ENCODE measurements at regions not wholly inside any gene's neighbourhood (a gene's known extent, or its start where the extent isn't known, plus 50 kb on each side); places are given as distances from the start of the nearest gene placed in this dataset.

DNA sequence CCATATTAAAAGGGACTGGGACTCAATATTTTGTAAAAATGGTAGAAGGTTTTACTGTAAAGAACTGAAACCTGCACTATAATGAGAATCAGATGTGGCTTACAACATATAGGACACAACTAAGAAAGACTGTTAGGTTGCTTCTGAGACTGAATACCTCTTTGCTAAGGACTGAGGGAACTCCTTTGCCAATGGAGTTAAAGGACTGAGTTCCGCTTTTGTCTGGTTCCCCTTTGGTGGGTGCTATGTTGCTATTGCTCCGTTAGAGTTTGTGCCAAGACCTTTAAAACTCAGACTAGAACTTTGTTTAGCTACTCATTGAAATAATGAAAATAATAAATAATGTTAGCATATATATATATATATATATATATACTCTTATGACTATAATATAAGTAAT, 147.8 kb upstream of the KCNMB2 start:
- H3K27me3 ChIP-seq (ENCODE audit: low read length), result no peaks in the 10 kb centered on the region
- H3K9ac ChIP-seq (ENCODE audit: low read length), result no peak overlapping the region
- H3K4me1 ChIP-seq (ENCODE audit: insufficient read depth, low read length), result no peaks in the 10 kb centered on the region
- no peaks in the 10 kb centered on the region for H3K79me2 ChIP-seq (ENCODE audit: low read length)
- ChIA-PET POLR2A (ENCODE audit: unreplicated experiment) (no interaction called here), CTCF (no interaction called here)
- TF ChIP-seq EZH2 (IDR thresholded peaks at IDR 0.05; ENCODE audit: low read length, unreplicated experiment), result no peak
- no peak for TF ChIP-seq EZH2phosphoT487 (IDR thresholded peaks at IDR 0.05; ENCODE audit: borderline replicate concordance, low read length)
- no peak for TF ChIP-seq CTCF (conservative IDR thresholded peaks at IDR 0.05; ENCODE audit: low read depth, low read length)
- no TSS peak for BruUV-seq (replicated peaks)
- H3K9me3 ChIP-seq (ENCODE audit: low read length), result no peaks in the 10 kb centered on the region
- no peak overlapping the region for H3K4me3 ChIP-seq (ENCODE audit: low read length)
- H3K9me2 ChIP-seq (replicated peaks; ENCODE audit: low read length), result no peaks in the 10 kb centered on the region
- no peak overlapping the region for H3K27ac ChIP-seq (ENCODE audit: low read length)
- ATAC-seq (no peak), DNase-seq (no peak)
- no peak overlapping the region for H2AFZ ChIP-seq (ENCODE audit: low read length)
- intact Hi-C loops (cut with micrococcal nuclease), result loop anchor here (5.0 to 10.0 kb wide), 6 partner anchors 306 to 1726 kb away; no protein-coding TSS in a partner anchor
- no peaks in the 10 kb centered on the region for H3K36me3 ChIP-seq (ENCODE audit: low read depth, low read length)
- H3F3A ChIP-seq (ENCODE audit: low read length, unreplicated experiment), result no peaks in the 10 kb centered on the region
- no peak overlapping the region for H3K4me2 ChIP-seq (ENCODE audit: low read length)
- no peaks in the 10 kb centered on the region for H4K20me1 ChIP-seq (ENCODE audit: low read length)

DNA sequence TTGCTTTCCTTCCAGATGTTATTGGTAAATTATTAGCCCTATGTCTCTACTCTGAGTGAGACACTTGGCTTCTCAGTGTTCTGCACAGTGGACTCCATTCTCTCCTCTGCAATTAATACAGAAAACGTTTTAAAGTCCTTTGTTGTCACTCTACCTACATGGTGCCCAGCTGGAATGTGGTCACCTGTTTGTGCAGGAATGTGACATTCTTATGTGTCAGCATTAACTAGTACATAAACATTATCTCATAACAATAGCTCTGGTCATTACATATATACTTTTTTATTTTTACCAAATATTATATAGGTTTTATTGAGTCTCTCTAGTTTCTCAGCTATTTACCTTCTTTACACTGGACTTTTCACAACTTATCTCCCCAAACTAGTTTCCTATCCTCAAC, 147.0 kb upstream of the KCNMB2 start:
- Histone ChIP-seq H4K20me1 (ENCODE audit: low read length) (no peaks in the 10 kb centered on the region), H2AFZ (ENCODE audit: low read length) (no peak overlapping the region), H3K27ac (ENCODE audit: low read length) (no peak overlapping the region), H3K27me3 (ENCODE audit: low read length) (no peaks in the 10 kb centered on the region), H3K36me3 (ENCODE audit: low read depth, low read length) (no peaks in the 10 kb centered on the region), H3K9me3 (ENCODE audit: low read length) (no peaks in the 10 kb centered on the region), H3K4me2 (ENCODE audit: low read length) (no peak overlapping the region), H3K9me2 (replicated peaks; ENCODE audit: low read length) (no peaks in the 10 kb centered on the region), H3K9ac (ENCODE audit: low read length) (no peak overlapping the region), H3K79me2 (ENCODE audit: low read length) (no peaks in the 10 kb centered on the region), H3F3A (ENCODE audit: low read length, unreplicated experiment) (no peaks in the 10 kb centered on the region), H3K4me3 (ENCODE audit: low read length) (no peak overlapping the region), H3K4me1 (ENCODE audit: insufficient read depth, low read length) (0 out of 2 replicates have a peak, but pooled peaks cover 3% of the 10 kb centered on the region)
- ChIA-PET POLR2A (ENCODE audit: unreplicated experiment) (no interaction called here), CTCF (no interaction called here)
- DNase-seq (no peak), ATAC-seq (no peak)
- BruUV-seq (replicated peaks), result no TSS peak
- TF ChIP-seq CTCF (conservative IDR thresholded peaks at IDR 0.05; ENCODE audit: low read depth, low read length), result no peak
- TF ChIP-seq EZH2 (IDR thresholded peaks at IDR 0.05; ENCODE audit: low read length, unreplicated experiment), result no peak
- TF ChIP-seq EZH2phosphoT487 (IDR thresholded peaks at IDR 0.05; ENCODE audit: borderline replicate concordance, low read length), result no peak
- intact Hi-C loops (cut with micrococcal nuclease), result loop anchor here (5.0 to 10.0 kb wide), 6 partner anchors 307 to 1727 kb away; no protein-coding TSS in a partner anchor

GRCh38 chr3:178392511-178392926, 143.7 kb upstream of the KCNMB2 start:
- no TSS peak for BruUV-seq (replicated peaks)
- H3K9me2 ChIP-seq (replicated peaks; ENCODE audit: low read length), result no peaks in the 10 kb centered on the region
- ATAC-seq, result no peak
- no peak overlapping the region for H3K4me2 ChIP-seq (ENCODE audit: low read length)
- no peaks in the 10 kb centered on the region for H3F3A ChIP-seq (ENCODE audit: low read length, unreplicated experiment)
- intact Hi-C loops (cut with micrococcal nuclease), result no loop called here
- H3K4me3 ChIP-seq (ENCODE audit: low read length), result no peak overlapping the region
- no peaks in the 10 kb centered on the region for H3K9me3 ChIP-seq (ENCODE audit: low read length)
- TF ChIP-seq EZH2phosphoT487 (IDR thresholded peaks at IDR 0.05; ENCODE audit: borderline replicate concordance, low read length), result no peak
- TF ChIP-seq CTCF (conservative IDR thresholded peaks at IDR 0.05; ENCODE audit: low read depth, low read length), result no peak
- TF ChIP-seq EZH2 (IDR thresholded peaks at IDR 0.05; ENCODE audit: low read length, unreplicated experiment), result no peak
- DNase-seq, result peak; percentile 23
- ChIA-PET POLR2A (ENCODE audit: unreplicated experiment) (no interaction called here), CTCF (no interaction called here)
- H3K79me2 ChIP-seq (ENCODE audit: low read length), result no peaks in the 10 kb centered on the region
- no peak overlapping the region for H3K9ac ChIP-seq (ENCODE audit: low read length)
- H2AFZ ChIP-seq (ENCODE audit: low read length), result no peak overlapping the region
- no peak overlapping the region for H3K27ac ChIP-seq (ENCODE audit: low read length)
- no peaks in the 10 kb centered on the region for H3K27me3 ChIP-seq (ENCODE audit: low read length)
- no peaks in the 10 kb centered on the region for H4K20me1 ChIP-seq (ENCODE audit: low read length)
- H3K4me1 ChIP-seq (ENCODE audit: insufficient read depth, low read length), result 0 out of 2 replicates have a peak, but pooled peaks cover 3% of the 10 kb centered on the region
- H3K36me3 ChIP-seq (ENCODE audit: low read depth, low read length), result no peaks in the 10 kb centered on the region

Data from PC-3 (cell line).